ENCODE measurements at regions not wholly inside any gene's neighbourhood (a gene's known extent, or its start where the extent isn't known, plus 50 kb on each side); places are given as distances from the start of the nearest gene placed in this dataset.

- TF ChIP-seq, protein P1, sequence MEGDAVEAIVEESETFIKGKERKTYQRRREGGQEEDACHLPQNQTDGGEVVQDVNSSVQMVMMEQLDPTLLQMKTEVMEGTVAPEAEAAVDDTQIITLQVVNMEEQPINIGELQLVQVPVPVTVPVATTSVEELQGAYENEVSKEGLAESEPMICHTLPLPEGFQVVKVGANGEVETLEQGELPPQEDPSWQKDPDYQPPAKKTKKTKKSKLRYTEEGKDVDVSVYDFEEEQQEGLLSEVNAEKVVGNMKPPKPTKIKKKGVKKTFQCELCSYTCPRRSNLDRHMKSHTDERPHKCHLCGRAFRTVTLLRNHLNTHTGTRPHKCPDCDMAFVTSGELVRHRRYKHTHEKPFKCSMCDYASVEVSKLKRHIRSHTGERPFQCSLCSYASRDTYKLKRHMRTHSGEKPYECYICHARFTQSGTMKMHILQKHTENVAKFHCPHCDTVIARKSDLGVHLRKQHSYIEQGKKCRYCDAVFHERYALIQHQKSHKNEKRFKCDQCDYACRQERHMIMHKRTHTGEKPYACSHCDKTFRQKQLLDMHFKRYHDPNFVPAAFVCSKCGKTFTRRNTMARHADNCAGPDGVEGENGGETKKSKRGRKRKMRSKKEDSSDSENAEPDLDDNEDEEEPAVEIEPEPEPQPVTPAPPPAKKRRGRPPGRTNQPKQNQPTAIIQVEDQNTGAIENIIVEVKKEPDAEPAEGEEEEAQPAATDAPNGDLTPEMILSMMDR (IDR thresholded peaks at IDR 0.05) = no peak
- TF ChIP-seq ZFX (IDR thresholded peaks at IDR 0.05; ENCODE audit: borderline replicate concordance) = no peak
These were observed 97.8 kb upstream of the EEPD1 start for GRCh38 chr7:36055207-36055606.

All from 22Rv1 (cell line).